Osteoblast (primary cell): ENCODE measurements at regions not wholly inside any gene's neighbourhood (a gene's known extent, or its start where the extent isn't known, plus 50 kb on each side); places are given as distances from the start of the nearest gene placed in this dataset.

Source experiments
- DNase-seq: peaks from one replicate; pipeline ENCODE4 v3.0.0; 2011; ENCODE audit warnings: low spot score, mixed read lengths; ENCODE audit not compliant: insufficient read length; ENCODE audit errors: missing footprints
- H2AFZ ChIP-seq: 2 replicates; pipeline ENCODE4 v1.6.0; 2011; ENCODE audit warnings: mild to moderate bottlenecking, low read length
- H3K27ac ChIP-seq: 2 replicates; pipeline ENCODE4 v1.5.1; 2011; ENCODE audit warnings: mild to moderate bottlenecking, low read depth, low read length, moderate library complexity
- H3K27me3 ChIP-seq: 2 replicates; pipeline ENCODE4 v1.6.0; 2012; ENCODE audit warnings: mild to moderate bottlenecking, control low read depth, inconsistent platforms, low read length, moderate library complexity; ENCODE audit not compliant: insufficient read depth
- H3K36me3 ChIP-seq: 2 replicates; pipeline ENCODE4 v1.5.1; 2011; ENCODE audit warnings: mild to moderate bottlenecking, low read length, control low read depth, moderate library complexity; ENCODE audit not compliant: insufficient read depth
- H3K4me1 ChIP-seq: 2 replicates; pipeline ENCODE4 v1.5.1; 2011; ENCODE audit warnings: mild to moderate bottlenecking, low read length, control low read depth, moderate library complexity; ENCODE audit not compliant: insufficient read depth
- H3K4me2 ChIP-seq: 2 replicates; pipeline ENCODE4 v1.6.0; 2011; ENCODE audit warnings: mild to moderate bottlenecking, low read length; ENCODE audit not compliant: insufficient read depth
- H3K4me3 ChIP-seq: fragments of 200-600 bp; sonication (generic); 3 replicates; pipeline ENCODE4 v1.5.1; 2012; ENCODE audit warnings: mild to moderate bottlenecking, low read length, inconsistent platforms; ENCODE audit not compliant: insufficient read depth
- H3K79me2 ChIP-seq: 2 replicates; pipeline ENCODE4 v1.6.0; 2012; ENCODE audit warnings: mild to moderate bottlenecking, low read length, control low read depth, inconsistent platforms; ENCODE audit not compliant: insufficient read depth
- H3K9me3 ChIP-seq: 2 replicates; pipeline ENCODE4 v1.5.1; 2011; ENCODE audit warnings: low read depth, low read length, control low read depth
- H4K20me1 ChIP-seq: 2 replicates; pipeline ENCODE4 v1.6.0; 2012; ENCODE audit warnings: mild to moderate bottlenecking, low read length, control low read depth; ENCODE audit not compliant: insufficient read depth
- TF ChIP-seq, protein P1 (sequence below): IDR thresholded peaks from 2 replicates; pipeline ENCODE4 v1.5.1; 2011; ENCODE audit warnings: mild to moderate bottlenecking, low read depth, low read length, moderate library complexity; ENCODE audit errors: extremely low read depth

DNA sequence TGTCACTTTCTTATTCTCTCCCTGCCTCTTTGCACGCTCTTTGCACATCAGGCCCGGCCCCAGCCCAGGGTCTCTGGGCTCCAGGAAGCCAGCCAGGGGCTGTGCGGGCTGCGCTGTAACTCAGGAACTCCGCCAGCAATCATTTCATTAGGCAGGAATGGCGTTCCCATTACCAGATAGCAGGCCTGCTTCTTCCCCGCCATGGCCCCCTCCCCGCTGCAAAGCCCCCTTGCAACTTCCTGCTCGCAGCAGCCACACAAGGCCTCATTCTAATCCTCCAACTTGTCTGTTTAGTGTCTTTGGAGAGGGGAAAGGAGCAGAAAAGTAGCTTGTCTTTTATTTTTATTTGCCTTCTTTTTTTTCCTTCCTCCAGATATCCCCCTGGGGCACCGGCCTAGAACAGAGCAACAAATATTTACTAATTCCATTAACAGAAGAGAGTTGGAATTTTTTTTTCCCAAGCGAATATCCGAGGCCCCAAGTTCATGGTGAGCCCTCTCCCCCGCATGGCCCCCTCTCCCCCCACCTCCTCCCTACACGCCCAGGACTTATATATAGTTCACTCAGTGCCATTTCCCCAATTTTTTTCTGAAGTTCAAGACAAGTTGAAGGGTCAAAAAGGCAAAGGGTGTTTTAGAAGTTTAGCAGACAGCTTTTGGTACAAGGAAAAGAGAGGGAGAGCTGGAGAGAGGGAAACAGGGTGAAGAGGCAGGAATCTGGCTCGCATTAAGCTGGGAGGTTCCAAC lies 329.4 kb upstream of the TBX3 start:
- Histone ChIP-seq H2AFZ (no peak overlapping the region), H3K4me2 (no peak overlapping the region)

DNA sequence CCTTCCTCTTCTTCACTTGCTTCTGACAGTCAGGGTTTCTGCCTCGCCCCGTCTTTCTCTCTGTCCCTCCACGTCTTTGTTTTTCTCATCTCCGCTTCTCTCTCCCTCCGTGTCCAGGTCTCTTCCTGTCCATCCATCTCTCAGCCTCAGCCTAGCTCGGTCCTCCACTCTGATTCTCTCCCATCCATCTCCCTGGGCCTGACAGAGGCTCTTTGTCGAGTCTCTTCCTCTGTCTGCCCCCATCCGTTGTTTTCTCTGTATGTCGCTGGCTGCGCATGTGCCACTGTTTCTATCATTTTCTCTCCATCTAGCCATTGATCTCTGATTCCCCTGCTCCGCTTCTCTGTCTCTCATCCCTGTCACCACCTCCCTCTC lies 328.9 kb upstream of the TBX3 start:
- no peak overlapping the region for H3K4me2 ChIP-seq
- DNase-seq = no peak
- no peaks in the 10 kb centered on the region for H4K20me1 ChIP-seq
- TF ChIP-seq, protein P1, sequence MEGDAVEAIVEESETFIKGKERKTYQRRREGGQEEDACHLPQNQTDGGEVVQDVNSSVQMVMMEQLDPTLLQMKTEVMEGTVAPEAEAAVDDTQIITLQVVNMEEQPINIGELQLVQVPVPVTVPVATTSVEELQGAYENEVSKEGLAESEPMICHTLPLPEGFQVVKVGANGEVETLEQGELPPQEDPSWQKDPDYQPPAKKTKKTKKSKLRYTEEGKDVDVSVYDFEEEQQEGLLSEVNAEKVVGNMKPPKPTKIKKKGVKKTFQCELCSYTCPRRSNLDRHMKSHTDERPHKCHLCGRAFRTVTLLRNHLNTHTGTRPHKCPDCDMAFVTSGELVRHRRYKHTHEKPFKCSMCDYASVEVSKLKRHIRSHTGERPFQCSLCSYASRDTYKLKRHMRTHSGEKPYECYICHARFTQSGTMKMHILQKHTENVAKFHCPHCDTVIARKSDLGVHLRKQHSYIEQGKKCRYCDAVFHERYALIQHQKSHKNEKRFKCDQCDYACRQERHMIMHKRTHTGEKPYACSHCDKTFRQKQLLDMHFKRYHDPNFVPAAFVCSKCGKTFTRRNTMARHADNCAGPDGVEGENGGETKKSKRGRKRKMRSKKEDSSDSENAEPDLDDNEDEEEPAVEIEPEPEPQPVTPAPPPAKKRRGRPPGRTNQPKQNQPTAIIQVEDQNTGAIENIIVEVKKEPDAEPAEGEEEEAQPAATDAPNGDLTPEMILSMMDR = no peak
- H3K27ac ChIP-seq = no peak overlapping the region
- H3K4me3 ChIP-seq = no peak overlapping the region
- no peaks in the 10 kb centered on the region for H3K9me3 ChIP-seq
- H3K36me3 ChIP-seq = no peaks in the 10 kb centered on the region
- no peaks in the 10 kb centered on the region for H3K79me2 ChIP-seq
- H3K4me1 ChIP-seq = no peaks in the 10 kb centered on the region
- H3K27me3 ChIP-seq = peaks cover 2% of the 10 kb centered on the region
- H2AFZ ChIP-seq = no peak overlapping the region

More for the DNA sequence above, 329.4 kb upstream of the TBX3 start:
- no peaks in the 10 kb centered on the region for H3K36me3 ChIP-seq
- TF ChIP-seq, protein P1 = no peak
- no peaks in the 10 kb centered on the region for H3K9me3 ChIP-seq
- no peak overlapping the region for H3K4me3 ChIP-seq
- no peaks in the 10 kb centered on the region for H3K79me2 ChIP-seq
- no peak overlapping the region for H3K27ac ChIP-seq
- no peaks in the 10 kb centered on the region for H4K20me1 ChIP-seq
- no peaks in the 10 kb centered on the region for H3K4me1 ChIP-seq
- H3K27me3 ChIP-seq = peaks cover 2% of the 10 kb centered on the region
- no peak for DNase-seq

DNA sequence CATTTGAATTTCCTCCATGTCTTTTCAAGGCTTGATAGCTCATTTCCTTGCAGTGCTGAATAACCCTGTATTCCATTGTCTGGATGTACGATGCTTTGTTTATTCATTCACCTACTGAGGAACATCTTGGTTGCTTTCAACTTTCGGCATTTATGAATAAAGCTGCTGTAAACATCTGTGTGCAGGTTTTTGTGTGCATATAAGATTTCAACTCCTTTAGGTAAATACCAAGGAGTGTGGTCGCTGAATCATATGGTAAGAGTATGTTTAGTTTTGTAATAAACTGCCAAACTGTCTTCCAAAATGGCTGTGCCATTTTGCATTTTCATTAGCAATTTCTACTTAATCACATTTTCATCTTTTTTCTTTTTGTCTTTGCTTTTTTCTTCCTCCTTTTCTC lies 327.7 kb upstream of the TBX3 start:
- peaks cover 2% of the 10 kb centered on the region for H3K27me3 ChIP-seq
- no peak overlapping the region for H3K4me3 ChIP-seq
- H2AFZ ChIP-seq = no peak overlapping the region
- H3K4me2 ChIP-seq = no peak overlapping the region
- H3K27ac ChIP-seq = no peak overlapping the region
- H3K9me3 ChIP-seq = no peaks in the 10 kb centered on the region
- DNase-seq = no peak
- no peaks in the 10 kb centered on the region for H3K36me3 ChIP-seq
- no peaks in the 10 kb centered on the region for H3K79me2 ChIP-seq
- no peaks in the 10 kb centered on the region for H4K20me1 ChIP-seq
- TF ChIP-seq, protein P1 = no peak
- no peaks in the 10 kb centered on the region for H3K4me1 ChIP-seq

DNA sequence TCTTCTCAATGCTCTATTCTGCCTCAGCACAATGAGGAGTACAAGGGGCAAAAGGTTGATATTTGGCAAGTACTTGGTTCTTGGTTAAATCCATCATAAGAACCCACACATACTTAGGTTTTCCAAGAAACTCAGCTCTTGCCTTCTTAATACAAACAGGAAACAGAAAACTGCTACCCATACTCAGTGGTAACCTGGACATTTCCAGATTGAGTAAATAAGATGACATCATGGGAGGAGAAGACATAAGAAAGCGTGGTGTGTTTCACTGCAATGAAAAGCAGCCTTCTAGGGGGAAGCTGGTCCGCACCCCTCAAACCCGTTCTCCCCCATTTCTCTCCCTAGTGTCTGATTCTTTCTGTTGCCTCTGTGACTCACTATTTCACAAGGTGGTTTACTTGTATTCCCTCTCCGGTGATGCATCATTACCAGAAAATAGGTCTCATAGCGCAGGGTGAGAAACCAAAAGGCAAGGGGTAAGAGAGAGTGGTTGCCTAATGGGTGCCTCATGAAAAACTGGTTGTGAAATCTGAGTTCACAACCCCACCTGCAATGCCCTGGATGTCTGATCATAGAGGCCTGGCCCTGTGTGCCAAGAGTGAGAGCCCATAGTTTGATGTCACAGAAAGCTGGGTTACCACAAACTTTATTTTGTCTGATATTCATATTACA lies 326.5 kb upstream of the TBX3 start:
- peaks cover 2% of the 10 kb centered on the region for H3K27me3 ChIP-seq
- TF ChIP-seq, protein P1 = no peak
- H3K36me3 ChIP-seq = no peaks in the 10 kb centered on the region
- H3K27ac ChIP-seq = no peak overlapping the region
- H3K4me2 ChIP-seq = no peak overlapping the region
- H3K4me3 ChIP-seq = no peak overlapping the region
- no peak overlapping the region for H2AFZ ChIP-seq
- no peaks in the 10 kb centered on the region for H4K20me1 ChIP-seq
- no peaks in the 10 kb centered on the region for H3K9me3 ChIP-seq
- no peaks in the 10 kb centered on the region for H3K4me1 ChIP-seq
- no peak for DNase-seq
- H3K79me2 ChIP-seq = no peaks in the 10 kb centered on the region
